CD4-positive, alpha-beta T cell treated with Interleukin-10 for 1 hour (primary cell): ENCODE measurements at regions not wholly inside any gene's neighbourhood (a gene's known extent, or its start where the extent isn't known, plus 50 kb on each side); places are given as distances from the start of the nearest gene placed in this dataset.

Source experiments
- DNase-seq: peaks from one replicate; pipeline ENCODE4 v3.0.0-alpha.2; 2020

DNA sequence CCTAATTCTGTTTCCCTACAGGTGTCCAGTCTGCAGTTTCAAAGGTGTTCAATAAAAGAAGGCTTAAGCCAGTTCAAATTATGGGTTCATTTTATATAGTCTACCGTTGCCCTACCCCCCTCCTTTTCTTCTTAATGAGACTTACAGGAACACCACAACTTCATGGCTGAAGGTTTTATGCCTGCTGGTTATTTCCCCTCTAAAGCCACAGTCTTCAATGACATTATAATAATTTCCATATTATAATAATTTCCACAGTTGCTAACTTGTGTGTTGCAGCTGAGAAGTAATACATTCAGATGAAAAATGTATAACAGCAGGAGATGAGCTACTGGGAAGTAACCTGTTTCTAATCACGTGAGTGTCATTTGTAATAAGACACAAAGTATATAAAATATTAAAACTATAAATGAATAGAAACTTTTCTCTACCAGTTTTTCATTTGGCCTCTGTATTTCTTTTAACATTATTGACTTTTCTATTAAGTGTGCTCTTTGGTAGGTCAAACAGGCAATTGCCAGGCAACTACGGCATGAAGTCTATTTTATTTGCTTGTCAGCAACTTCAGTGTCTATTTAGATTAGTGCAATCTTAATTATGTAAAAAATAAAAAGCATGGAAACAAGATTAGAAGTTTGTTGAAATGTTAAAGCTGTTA is 120.5 kb upstream of the HMHB1 start:
- no peak for DNase-seq

GRCh38 chr5:143687604-143688003 is 124.4 kb upstream of the HMHB1 start:
- DNase-seq = no peak

GRCh38 chr5:143685246-143685815 is 126.6 kb upstream of the HMHB1 start:
- DNase-seq = no peak

DNA sequence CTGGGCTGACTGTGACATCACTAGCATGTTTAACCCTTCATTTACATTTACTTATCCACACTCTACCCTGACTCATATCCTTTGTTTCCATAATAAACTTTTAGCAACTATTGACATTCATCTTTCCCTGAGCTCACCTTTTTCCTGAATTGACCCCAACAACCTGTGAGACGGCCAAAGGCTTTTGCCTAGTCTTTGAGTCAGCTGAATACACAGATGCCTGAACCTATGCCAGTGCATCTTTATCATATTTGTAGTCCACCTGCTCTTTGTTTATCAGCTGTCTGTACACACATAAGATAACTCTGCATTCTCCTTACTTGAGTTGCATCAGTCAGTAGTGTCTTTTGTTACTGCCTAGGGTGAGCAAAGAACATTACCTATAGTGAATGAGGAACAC is 128.5 kb upstream of the HMHB1 start:
- no peak for DNase-seq

- DNase-seq = no peak
Measured at GRCh38 chr5:143682929-143683386, 129.0 kb upstream of the HMHB1 start.

DNA sequence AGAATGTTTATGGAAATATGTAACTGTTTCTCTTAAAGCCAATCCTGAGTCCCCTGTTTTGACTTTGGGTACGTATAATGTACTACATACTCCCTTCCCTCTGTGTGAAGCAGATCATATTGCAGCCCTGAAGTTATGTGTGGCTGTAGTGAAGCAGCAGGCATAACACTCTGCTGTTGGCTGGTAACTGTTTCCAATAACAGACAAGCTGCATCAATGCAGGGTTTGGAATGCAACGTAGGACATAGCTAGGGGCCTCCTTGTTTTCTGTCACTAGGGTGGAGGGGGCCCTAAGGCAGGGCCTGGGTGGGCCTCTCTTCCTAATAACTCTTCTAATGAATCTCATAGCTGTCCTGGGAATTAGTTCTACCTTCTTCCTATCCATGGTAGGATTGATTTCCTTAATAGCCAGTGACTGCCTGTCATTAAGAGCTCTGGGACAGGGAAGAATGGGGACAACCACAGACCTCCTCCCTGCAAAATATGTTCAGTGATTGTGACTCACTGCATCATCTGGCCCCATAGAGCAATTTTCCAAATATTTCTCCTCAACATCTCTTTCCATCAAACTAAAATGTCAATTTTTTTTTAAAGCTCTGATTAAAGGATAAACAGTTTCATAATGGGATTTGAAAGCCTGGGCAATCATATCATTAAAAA is 129.6 kb upstream of the HMHB1 start:
- DNase-seq = no peak

DNA sequence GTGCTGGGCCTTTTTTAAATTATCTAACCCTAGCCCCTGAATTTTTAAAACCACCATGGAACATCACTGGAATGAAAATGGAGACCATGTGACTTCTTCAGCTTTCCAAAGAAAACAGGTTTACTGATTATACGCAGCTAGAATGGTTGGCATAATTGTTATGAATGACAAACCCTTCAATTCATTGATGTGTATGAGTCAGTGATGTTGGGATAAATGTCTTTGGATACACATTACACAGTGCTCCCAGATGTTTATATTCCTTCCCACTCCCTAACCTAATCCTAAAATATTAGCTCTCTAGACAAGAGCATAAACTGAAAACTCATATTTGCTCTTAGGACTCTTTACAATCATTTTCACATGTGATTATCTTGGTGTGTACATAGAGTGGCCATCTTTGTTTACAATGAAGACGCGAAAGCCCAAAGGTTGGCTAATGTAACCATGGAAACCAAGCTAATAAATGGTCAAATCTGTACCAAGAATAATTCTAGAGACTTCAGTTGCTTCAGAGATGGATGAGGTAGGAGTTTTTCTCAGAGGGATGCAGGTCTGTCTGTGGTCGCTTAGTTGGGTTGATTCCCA is 131.2 kb upstream of the HMHB1 start:
- DNase-seq = no peak

- no peak for DNase-seq
Measured at GRCh38 chr5:143679777-143680176, 132.2 kb upstream of the HMHB1 start.

DNA sequence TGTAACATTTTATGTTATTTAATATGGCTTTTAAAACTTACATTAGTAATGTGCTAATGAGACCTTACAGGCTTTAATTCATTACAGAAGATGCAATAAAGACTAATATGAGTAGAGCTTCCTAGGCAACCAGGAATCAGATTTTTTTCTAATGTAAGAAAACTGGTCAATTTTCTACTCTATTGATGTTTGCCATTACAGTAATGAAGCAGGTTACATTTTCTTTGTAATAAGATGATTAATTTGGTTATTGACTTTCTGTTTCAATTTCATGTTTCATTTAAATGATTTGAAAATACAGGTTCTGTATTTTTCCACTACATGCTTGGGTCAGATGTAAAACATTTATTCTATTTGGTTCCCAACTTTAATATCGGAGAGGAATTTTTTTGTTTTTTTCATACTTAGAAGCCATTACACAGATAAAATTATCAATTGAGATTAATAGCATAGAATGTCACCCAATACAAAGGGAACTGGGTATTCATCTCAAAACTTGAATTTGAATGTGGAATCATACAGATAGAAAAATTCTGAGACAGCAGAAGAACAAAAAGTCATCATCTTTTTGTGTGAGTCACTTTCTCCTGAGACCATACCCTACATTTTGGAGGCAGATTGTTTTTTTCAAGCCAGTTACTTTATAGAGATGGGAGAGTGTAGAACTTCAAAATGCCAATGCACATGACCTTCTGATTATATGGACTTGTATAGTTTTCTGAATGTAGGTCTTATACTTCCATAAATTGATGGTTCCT is 133.6 kb upstream of the HMHB1 start:
- no peak for DNase-seq

- no peak for DNase-seq
Measured at GRCh38 chr5:143677403-143677802, 134.6 kb upstream of the HMHB1 start.

DNA sequence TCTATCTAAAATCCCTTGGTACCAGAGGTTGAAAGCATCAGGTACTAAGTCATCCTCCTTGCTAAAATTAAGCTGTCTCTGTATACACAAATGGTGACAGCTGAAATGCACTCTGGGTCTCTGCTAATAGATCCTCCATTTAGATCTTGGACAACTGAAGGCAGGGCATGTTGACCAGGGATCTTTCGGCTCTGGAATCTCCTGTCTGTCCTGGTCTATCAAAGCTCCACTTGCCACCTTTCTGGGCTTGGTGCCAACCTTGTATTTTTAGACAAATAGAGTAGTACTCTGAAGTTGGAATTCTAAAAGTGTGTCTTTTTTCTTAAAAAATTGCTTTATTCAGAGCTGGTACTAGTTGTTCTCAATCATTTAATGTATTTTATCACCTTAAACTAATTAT is 135.2 kb upstream of the HMHB1 start:
- no peak for DNase-seq

GRCh38 chr5:143674469-143674786 is 137.5 kb upstream of the HMHB1 start:
- no peak for DNase-seq

- DNase-seq = no peak
Measured at GRCh38 chr5:143673676-143674468, 138.1 kb upstream of the HMHB1 start.

DNA sequence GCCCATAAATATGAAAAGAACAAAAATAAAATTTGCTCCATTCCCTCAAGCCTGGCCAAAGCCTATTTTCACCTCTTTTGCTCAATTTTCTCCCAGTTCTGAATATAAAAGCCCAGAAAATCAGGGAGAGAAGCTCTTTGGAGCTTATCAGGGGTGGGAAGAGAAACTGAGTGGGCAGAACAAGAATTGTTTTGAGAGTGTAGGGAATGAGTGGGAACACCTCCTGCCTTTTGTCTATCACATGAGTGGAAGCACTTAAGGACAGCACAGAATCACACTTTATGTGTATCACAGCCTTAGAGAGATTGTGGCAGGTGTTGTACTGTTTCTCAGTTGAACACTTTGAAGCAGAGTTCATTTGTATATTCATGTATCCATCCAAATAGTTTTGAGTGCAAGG is 139.2 kb upstream of the HMHB1 start:
- DNase-seq = no peak

GRCh38 chr5:143671674-143672569 is 140.0 kb upstream of the HMHB1 start:
- DNase-seq = no peak

DNA sequence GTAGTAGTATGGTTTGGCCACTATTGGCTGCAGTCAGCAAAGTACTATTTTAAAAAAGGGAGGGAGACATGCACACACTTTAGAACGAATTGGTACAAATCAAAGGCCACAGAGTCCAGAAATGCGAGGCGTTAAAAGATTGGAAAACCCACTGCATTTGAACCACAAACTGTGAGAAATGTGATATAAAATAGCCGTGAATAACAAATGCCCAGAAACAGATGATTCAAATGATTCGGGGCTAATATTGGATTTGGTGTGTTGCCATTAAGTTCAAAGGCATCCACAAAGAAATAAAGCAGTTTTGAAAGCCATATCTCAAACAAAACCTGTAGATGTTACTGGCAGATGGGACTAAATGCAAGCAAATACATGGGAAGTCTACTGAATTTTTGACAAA is 140.9 kb upstream of the HMHB1 start:
- DNase-seq = no peak

- DNase-seq = no peak
Measured at GRCh38 chr5:143665866-143666265, 146.1 kb upstream of the HMHB1 start.

- DNase-seq = no peak
Measured at GRCh38 chr5:143664623-143665022, 147.3 kb upstream of the HMHB1 start.

DNA sequence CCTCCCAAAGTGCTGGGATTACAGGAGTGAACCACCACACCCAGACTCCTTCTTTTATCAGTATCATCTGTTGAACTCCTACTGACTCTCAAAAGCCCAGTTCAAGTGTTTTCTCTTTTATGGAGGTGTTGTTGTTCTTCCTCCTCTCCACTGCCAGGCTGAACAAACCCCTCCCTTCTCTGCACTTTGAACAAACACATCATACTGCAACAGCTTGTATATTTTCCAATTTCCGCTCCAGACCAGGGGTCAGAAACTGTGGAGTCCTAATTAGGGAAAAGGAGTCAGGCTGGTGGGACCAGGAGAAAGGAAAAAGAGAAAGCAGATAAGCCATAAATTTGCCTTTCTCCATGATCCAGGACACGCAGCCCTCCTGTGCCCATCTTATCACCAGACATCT is 148.1 kb upstream of the HMHB1 start:
- no peak for DNase-seq

DNA sequence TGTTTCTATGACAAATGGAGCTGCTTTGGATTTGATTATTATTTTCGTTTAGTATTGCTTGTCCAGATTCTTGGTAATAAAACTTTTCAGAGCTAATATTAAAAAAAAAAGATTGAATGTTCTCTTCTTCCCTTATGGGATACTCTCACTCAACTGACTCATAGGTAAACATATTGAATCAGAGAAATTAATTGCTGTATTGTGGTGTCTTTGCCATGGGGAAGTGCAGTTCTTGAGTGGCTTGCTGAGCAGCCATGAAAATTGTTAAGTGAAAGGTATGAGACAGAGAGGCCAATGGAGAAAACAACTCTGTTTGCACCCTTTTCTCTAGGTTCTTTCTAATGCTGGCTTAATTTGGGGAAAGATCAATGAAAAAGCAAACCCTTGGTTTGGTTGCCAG is 149.9 kb upstream of the HMHB1 start:
- DNase-seq = no peak

- DNase-seq = no peak
Measured at GRCh38 chr5:143660625-143661024, 151.3 kb upstream of the HMHB1 start.
